HEK293 (cell line): ENCODE measurements at regions not wholly inside any gene's neighbourhood (a gene's known extent, or its start where the extent isn't known, plus 50 kb on each side); places are given as distances from the start of the nearest gene placed in this dataset.

Experiments
- CTCF ChIA-PET: fragments of 350-600 bp; formaldehyde crosslinking; extraction: SDS; loops from one replicate; lab custom pipeline; 2021; ENCODE audit warnings: antibody characterized with exemption; lab: Yijun Ruan, JAX
- POLR2A ChIA-PET: fragments of 300-600 bp; formaldehyde crosslinking; extraction: SDS; loops from one replicate; lab custom pipeline; 2020; ENCODE audit warnings: antibody characterized with exemption, inconsistent platforms; lab: Yijun Ruan, JAX
- H3K27ac ChIP-seq: fragments of 200-500 bp; sonication (Bioruptor generic); 2 replicates; pipeline ENCODE4 v1.5.1; 2014; ENCODE audit warnings: low read depth, low read length, control low read depth, inconsistent platforms; ENCODE audit errors: extremely low read depth
- H3K36me3 ChIP-seq, 2 experiments: fragments of 200-500 bp in 1 of 2; sonication (Bioruptor generic) in 1 of 2; 1 replicate in 1 of 2; 2 replicates in 1 of 2; pipeline ENCODE4 v1.5.1; 2014 to 2017; ENCODE audit warnings: inconsistent platforms in 2 of 2, low read length in 2 of 2; ENCODE audit not compliant: control insufficient read depth in 2 of 2, insufficient read depth in 1 of 2
- H3K4me1 ChIP-seq: fragments of 200-500 bp; sonication (Bioruptor generic); 2 replicates; pipeline ENCODE4 v1.5.1; 2014; ENCODE audit warnings: mild to moderate bottlenecking, low read length, inconsistent platforms; ENCODE audit not compliant: control insufficient read depth, insufficient read depth
- H3K4me3 ChIP-seq: 2 replicates; pipeline ENCODE4 v1.5.1; 2011; ENCODE audit warnings: low read depth, mild to moderate bottlenecking, control low read depth, low read length, moderate library complexity
- H3K9me3 ChIP-seq: fragments of 200-500 bp; sonication (Bioruptor generic); 2 replicates; pipeline ENCODE4 v1.5.1; 2014; ENCODE audit warnings: low read depth, low read length, inconsistent platforms; ENCODE audit not compliant: control insufficient read depth, insufficient read depth
- GLIS1 ChIP-seq: fragments of 450-650 bp; formaldehyde crosslinking; IDR thresholded peaks from 2 replicates; pipeline ENCODE4 v1.5.1; 2016; ENCODE audit warnings: missing biosample characterization, missing genetic modification characterization
- HOXA7 ChIP-seq: sonication (generic); formaldehyde crosslinking; IDR thresholded peaks from 2 replicates; pipeline ENCODE4 v1.8.1; 2022; ENCODE audit warnings: missing genetic modification reagents, borderline replicate concordance
- OSR2 ChIP-seq: fragments of 450-650 bp; formaldehyde crosslinking; IDR thresholded peaks from 2 replicates; pipeline ENCODE4 v1.5.1; 2016; ENCODE audit warnings: missing biosample characterization, missing genetic modification characterization
- PRDM1 ChIP-seq: fragments of 450-650 bp; formaldehyde crosslinking; IDR thresholded peaks from 2 replicates; pipeline ENCODE4; 2016; ENCODE audit warnings: missing biosample characterization, missing genetic modification characterization
- SP7 ChIP-seq: fragments of 450-650 bp; formaldehyde crosslinking; IDR thresholded peaks from 2 replicates; pipeline ENCODE4 v1.5.1; 2016; ENCODE audit warnings: missing biosample characterization, missing genetic modification characterization
- ZBTB10 ChIP-seq: fragments of 450-650 bp; formaldehyde crosslinking; IDR thresholded peaks from 2 replicates; pipeline ENCODE4 v1.5.1; 2016; ENCODE audit warnings: missing biosample characterization, missing genetic modification characterization
- ZBTB48 ChIP-seq: fragments of 450-650 bp; formaldehyde crosslinking; IDR thresholded peaks from 2 replicates; pipeline ENCODE4 v1.5.1; 2016; ENCODE audit warnings: missing biosample characterization, missing genetic modification characterization
- ZNF114 ChIP-seq: fragments of 450-650 bp; formaldehyde crosslinking; IDR thresholded peaks from 2 replicates; pipeline ENCODE4 v1.5.0; 2017; ENCODE audit warnings: missing biosample characterization, missing genetic modification characterization
- ZNF132 ChIP-seq: fragments of 450-650 bp; formaldehyde crosslinking; IDR thresholded peaks from 2 replicates; pipeline ENCODE4 v1.5.1; 2017; ENCODE audit warnings: missing biosample characterization, missing genetic modification characterization, borderline replicate concordance
- ZNF138 ChIP-seq: fragments of 450-650 bp; formaldehyde crosslinking; IDR thresholded peaks from 2 replicates; pipeline ENCODE4 v1.5.1; 2016; ENCODE audit warnings: missing biosample characterization, missing genetic modification characterization, borderline replicate concordance
- ZNF148 ChIP-seq: fragments of 450-650 bp; formaldehyde crosslinking; IDR thresholded peaks from 2 replicates; pipeline ENCODE4 v1.5.0; 2017; ENCODE audit warnings: missing biosample characterization, missing genetic modification characterization, borderline replicate concordance
- ZNF174 ChIP-seq: fragments of 450-650 bp; formaldehyde crosslinking; IDR thresholded peaks from 2 replicates; pipeline ENCODE4 v1.5.0; 2017; ENCODE audit warnings: missing biosample characterization, mild to moderate bottlenecking, missing genetic modification characterization
- ZNF184 ChIP-seq: fragments of 450-650 bp; IDR thresholded peaks from 2 replicates; pipeline ENCODE4 v1.5.1; 2018; ENCODE audit warnings: missing biosample characterization, mild to moderate bottlenecking, missing genetic modification characterization
- ZNF324 ChIP-seq: fragments of 450-650 bp; formaldehyde crosslinking; IDR thresholded peaks from 2 replicates; pipeline ENCODE4 v1.5.1; 2016; ENCODE audit warnings: missing biosample characterization, missing genetic modification characterization
- ZNF521 ChIP-seq: fragments of 450-650 bp; formaldehyde crosslinking; IDR thresholded peaks from 2 replicates; pipeline ENCODE4 v1.5.1; 2017; ENCODE audit warnings: missing biosample characterization, mild to moderate bottlenecking, missing genetic modification characterization
- ZNF785 ChIP-seq: fragments of 450-650 bp; formaldehyde crosslinking; IDR thresholded peaks from 2 replicates; pipeline ENCODE4 v1.5.1; 2016; ENCODE audit warnings: missing biosample characterization, missing genetic modification characterization
- ZSCAN16 ChIP-seq: fragments of 450-650 bp; formaldehyde crosslinking; IDR thresholded peaks from 2 replicates; pipeline ENCODE4 v1.5.1; 2016; ENCODE audit warnings: missing biosample characterization, missing genetic modification characterization
- ZSCAN18 ChIP-seq: fragments of 450-650 bp; formaldehyde crosslinking; IDR thresholded peaks from 2 replicates; pipeline ENCODE4 v1.5.1; 2016; ENCODE audit warnings: missing biosample characterization, missing genetic modification characterization
- TF ChIP-seq, protein P1 (sequence below): fragments of 450-650 bp; formaldehyde crosslinking; IDR thresholded peaks from 2 replicates; pipeline ENCODE4 v1.5.1; 2016; ENCODE audit warnings: missing biosample characterization, missing genetic modification characterization, low read depth
- TF ChIP-seq, protein P2 (sequence below): fragments of 450-650 bp; formaldehyde crosslinking; IDR thresholded peaks from 2 replicates; pipeline ENCODE4 v1.5.1; 2016; ENCODE audit warnings: missing biosample characterization, missing genetic modification characterization
- TF ChIP-seq, protein P3 (sequence below): fragments of 450-650 bp; formaldehyde crosslinking; IDR thresholded peaks from 2 replicates; pipeline ENCODE4 v1.5.1; 2017; ENCODE audit warnings: missing biosample characterization, missing genetic modification characterization

- TF ChIP-seq, protein P1, sequence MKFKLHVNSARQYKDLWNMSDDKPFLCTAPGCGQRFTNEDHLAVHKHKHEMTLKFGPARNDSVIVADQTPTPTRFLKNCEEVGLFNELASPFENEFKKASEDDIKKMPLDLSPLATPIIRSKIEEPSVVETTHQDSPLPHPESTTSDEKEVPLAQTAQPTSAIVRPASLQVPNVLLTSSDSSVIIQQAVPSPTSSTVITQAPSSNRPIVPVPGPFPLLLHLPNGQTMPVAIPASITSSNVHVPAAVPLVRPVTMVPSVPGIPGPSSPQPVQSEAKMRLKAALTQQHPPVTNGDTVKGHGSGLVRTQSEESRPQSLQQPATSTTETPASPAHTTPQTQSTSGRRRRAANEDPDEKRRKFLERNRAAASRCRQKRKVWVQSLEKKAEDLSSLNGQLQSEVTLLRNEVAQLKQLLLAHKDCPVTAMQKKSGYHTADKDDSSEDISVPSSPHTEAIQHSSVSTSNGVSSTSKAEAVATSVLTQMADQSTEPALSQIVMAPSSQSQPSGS, result no peak
- no peak for TF ChIP-seq PRDM1
- no peak for TF ChIP-seq SP7 (tag by site-specific recombination)
- no peak for TF ChIP-seq ZSCAN18 (tag by site-specific recombination)
Observed at GRCh38 chr1:56113679-56114078, 465.7 kb downstream of the PLPP3 start (continued).

DNA sequence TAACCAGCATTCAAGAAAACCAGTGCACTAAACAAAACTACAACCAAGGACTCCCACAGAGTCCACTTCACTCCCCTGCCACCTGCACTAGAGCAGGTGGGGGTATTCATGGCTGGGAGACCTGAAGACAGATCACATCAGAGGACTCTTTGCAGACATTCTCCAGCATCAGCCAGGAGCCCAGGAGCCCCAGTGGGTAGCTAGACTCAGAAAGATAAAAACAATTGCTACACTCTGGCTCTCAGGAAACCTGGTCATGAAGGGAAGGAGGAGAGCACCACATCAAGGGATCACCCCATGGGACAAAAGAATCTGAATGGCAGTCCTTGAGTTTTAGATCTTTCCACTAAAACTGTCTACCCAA, 472.1 kb downstream of the PLPP3 start:
- Histone ChIP-seq H3K9me3 (no peaks in the 10 kb centered on the region), H3K4me3 (no peak overlapping the region), H3K4me1 (no peaks in the 10 kb centered on the region; the same call in 1 of the 2 replicates), H3K36me3 (no peaks in the 10 kb centered on the region), H3K27ac (no peak overlapping the region)
- CTCF ChIA-PET, result no interaction called here
- POLR2A ChIA-PET, result no interaction called here
- no peak for TF ChIP-seq ZNF114 (tag by site-specific recombination)
- no peak for TF ChIP-seq ZNF324 (tag by site-specific recombination)
- TF ChIP-seq, protein P2, sequence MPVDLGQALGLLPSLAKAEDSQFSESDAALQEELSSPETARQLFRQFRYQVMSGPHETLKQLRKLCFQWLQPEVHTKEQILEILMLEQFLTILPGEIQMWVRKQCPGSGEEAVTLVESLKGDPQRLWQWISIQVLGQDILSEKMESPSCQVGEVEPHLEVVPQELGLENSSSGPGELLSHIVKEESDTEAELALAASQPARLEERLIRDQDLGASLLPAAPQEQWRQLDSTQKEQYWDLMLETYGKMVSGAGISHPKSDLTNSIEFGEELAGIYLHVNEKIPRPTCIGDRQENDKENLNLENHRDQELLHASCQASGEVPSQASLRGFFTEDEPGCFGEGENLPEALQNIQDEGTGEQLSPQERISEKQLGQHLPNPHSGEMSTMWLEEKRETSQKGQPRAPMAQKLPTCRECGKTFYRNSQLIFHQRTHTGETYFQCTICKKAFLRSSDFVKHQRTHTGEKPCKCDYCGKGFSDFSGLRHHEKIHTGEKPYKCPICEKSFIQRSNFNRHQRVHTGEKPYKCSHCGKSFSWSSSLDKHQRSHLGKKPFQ (tag by site-specific recombination), result no peak
- TF ChIP-seq, protein P3, sequence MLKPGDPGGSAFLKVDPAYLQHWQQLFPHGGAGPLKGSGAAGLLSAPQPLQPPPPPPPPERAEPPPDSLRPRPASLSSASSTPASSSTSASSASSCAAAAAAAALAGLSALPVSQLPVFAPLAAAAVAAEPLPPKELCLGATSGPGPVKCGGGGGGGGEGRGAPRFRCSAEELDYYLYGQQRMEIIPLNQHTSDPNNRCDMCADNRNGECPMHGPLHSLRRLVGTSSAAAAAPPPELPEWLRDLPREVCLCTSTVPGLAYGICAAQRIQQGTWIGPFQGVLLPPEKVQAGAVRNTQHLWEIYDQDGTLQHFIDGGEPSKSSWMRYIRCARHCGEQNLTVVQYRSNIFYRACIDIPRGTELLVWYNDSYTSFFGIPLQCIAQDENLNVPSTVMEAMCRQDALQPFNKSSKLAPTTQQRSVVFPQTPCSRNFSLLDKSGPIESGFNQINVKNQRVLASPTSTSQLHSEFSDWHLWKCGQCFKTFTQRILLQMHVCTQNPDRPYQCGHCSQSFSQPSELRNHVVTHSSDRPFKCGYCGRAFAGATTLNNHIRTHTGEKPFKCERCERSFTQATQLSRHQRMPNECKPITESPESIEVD (tag by site-specific recombination), result no peak

DNA sequence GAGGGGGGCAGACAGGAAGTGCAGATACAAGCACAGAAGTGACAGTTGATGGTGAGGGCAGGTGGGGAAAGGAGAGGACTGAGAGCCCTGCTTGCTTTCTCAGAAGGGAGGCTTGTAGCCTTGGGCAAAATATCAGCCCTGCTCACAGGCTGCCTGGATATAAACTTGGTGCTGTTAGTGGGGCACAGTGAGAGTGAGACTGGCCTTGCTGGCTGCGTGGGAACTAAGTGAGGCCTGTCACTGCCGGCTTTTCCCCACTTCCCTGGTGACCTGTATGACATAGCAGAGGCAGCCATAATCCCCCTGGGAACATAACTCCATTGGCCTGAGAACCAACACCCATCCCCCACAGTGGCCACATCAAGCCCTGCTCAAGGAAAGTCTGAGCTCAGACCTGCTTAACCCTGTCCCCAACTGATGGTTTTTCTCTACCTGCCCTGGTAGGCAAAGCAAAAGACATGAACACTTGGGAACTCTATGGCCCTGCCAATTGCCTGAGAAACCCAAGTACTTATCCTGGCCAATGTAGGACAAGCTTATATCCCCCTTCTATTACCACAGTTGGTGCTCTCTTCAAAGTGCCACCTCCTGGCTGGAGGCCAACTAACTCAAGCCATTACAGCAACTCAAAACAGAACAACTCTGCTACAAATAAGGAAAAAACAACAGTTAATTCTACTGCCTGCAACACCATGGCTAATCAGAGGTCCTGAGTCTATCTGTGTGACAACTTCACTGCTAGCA, 472.7 kb downstream of the PLPP3 start:
- no peak overlapping the region for H3K27ac ChIP-seq
- no peak overlapping the region for H3K4me3 ChIP-seq
- no peaks in the 10 kb centered on the region; the same call in 1 of the 2 replicates for H3K4me1 ChIP-seq
- no peaks in the 10 kb centered on the region for H3K9me3 ChIP-seq
- H3K36me3 ChIP-seq, result no peaks in the 10 kb centered on the region
- POLR2A ChIA-PET, result no interaction called here
- no peak for TF ChIP-seq ZBTB10 (tag by site-specific recombination)
- TF ChIP-seq ZSCAN16, result no peak
- no peak for TF ChIP-seq ZNF174 (tag by site-specific recombination)
- TF ChIP-seq ZNF132 (tag by site-specific recombination), result no peak
- TF ChIP-seq ZNF184, result no peak
- TF ChIP-seq ZNF148 (tag by site-specific recombination), result no peak
- no peak for TF ChIP-seq GLIS1 (tag by site-specific recombination)
- TF ChIP-seq ZNF785 (tag by site-specific recombination), result no peak
- no peak for TF ChIP-seq ZNF138
- no peak for TF ChIP-seq HOXA7
- no peak for TF ChIP-seq OSR2 (tag by site-specific recombination)
- TF ChIP-seq ZBTB48 (tag by site-specific recombination), result no peak
- no peak for TF ChIP-seq PRDM1
- TF ChIP-seq ZNF521 (tag by site-specific recombination), result no peak
- CTCF ChIA-PET, result interaction anchor here (0.5 to 0.7 kb wide), 2 partner anchors 27 to 1071 kb away, joined by 3 read pairs; no protein-coding TSS in a partner anchor
